Neuron (in vitro differentiated cells): ENCODE measurements at regions not wholly inside any gene's neighbourhood (a gene's known extent, or its start where the extent isn't known, plus 50 kb on each side); places are given as distances from the start of the nearest gene placed in this dataset.

Source experiments
- H2AFZ ChIP-seq: one replicate; pipeline ENCODE4 v1.6.1; 2013; ENCODE audit warnings: low read depth, mild to moderate bottlenecking, inconsistent platforms, low read length, moderate library complexity
- H3K27me3 ChIP-seq: one replicate; pipeline ENCODE4 v1.6.1; 2013; ENCODE audit warnings: low read length; ENCODE audit not compliant: insufficient read depth
- H3K36me3 ChIP-seq: one replicate; pipeline ENCODE4 v1.6.1; 2013; ENCODE audit warnings: low read length; ENCODE audit not compliant: insufficient read depth
- H3K4me1 ChIP-seq: one replicate; pipeline ENCODE4 v1.6.1; 2013; ENCODE audit warnings: low read length; ENCODE audit not compliant: insufficient read depth
- H3K4me3 ChIP-seq: 2 replicates; pipeline ENCODE4 v1.5.1; 2013; ENCODE audit warnings: mild to moderate bottlenecking, low read length, moderate library complexity
- H3K9me3 ChIP-seq: one replicate; pipeline ENCODE4 v1.6.1; 2013; ENCODE audit warnings: low read length

DNA sequence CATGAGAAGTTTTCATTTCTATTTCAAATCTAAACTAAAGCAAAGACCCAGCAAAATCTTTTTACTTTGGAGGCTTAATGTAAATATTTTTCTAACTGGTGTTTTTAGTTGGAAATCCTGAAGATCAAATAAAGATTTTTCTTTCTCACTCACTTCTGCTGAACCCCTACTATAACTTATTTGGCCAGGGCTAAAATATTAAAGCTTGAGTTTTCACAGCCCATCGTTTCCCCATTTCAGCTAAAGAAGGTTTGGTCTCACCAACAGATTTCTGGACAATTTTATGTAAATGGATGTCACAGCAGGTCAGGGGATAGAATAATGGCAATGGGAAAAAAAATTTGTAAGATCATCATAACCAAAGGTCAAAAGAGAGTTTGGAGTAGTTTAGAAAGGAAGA is 92.7 kb upstream of the DCN start:
- Histone ChIP-seq H3K4me3 (no peak overlapping the region), H3K4me1 (peaks cover 3% of the 10 kb centered on the region), H3K9me3 (no peaks in the 10 kb centered on the region), H2AFZ (no peak overlapping the region), H3K36me3 (no peaks in the 10 kb centered on the region), H3K27me3 (no peaks in the 10 kb centered on the region)

DNA sequence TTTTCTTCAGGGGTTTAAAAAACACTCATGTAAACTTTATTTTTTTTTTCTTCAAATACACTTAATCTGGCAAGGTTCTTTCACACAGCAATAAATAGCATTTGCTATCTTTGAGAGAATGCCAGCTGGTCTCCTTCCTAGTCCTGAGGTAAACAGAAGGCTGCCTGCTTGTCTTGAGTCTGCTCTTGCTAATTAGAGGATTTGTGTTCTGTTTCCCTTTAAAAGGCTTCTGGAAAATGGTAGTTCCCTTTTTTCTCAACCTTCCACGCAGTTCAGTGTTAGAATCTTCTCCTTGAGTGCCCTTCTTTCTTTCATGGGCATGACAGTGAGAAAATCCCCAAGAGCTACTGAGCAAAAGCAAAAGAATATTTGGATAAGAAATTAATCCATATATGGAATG is 92.3 kb upstream of the DCN start:
- Histone ChIP-seq H3K27me3 (no peaks in the 10 kb centered on the region), H3K4me1 (peaks cover 3% of the 10 kb centered on the region), H3K4me3 (no peak overlapping the region), H2AFZ (no peak overlapping the region), H3K36me3 (no peaks in the 10 kb centered on the region), H3K9me3 (no peaks in the 10 kb centered on the region)

DNA sequence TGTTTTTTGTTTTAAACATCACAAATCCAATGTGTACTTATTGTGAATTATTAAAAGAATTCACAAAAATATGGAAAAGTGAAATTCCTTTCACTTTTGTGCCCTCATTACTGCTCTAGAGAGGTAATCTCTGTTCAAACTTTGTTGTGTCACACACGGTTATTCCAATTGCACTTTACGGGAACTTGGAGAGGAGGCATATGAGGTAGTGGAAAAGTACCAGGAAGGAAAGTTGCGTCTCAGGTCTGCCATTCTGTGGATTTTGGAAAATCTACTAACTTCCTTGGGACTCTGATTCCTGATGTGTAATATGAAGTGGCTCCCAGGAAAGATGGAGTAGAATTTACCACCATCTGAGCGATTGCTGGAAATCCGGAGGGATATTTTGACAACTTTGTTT is 90.9 kb upstream of the DCN start:
- no peak overlapping the region for H2AFZ ChIP-seq
- H3K9me3 ChIP-seq = no peaks in the 10 kb centered on the region
- H3K4me1 ChIP-seq = peaks cover 3% of the 10 kb centered on the region
- no peaks in the 10 kb centered on the region for H3K27me3 ChIP-seq
- no peaks in the 10 kb centered on the region for H3K36me3 ChIP-seq
- H3K4me3 ChIP-seq = no peak overlapping the region

- no peaks in the 10 kb centered on the region for H3K27me3 ChIP-seq
- no peaks in the 10 kb centered on the region for H3K36me3 ChIP-seq
- H3K9me3 ChIP-seq = no peaks in the 10 kb centered on the region
- H2AFZ ChIP-seq = no peak overlapping the region
- H3K4me1 ChIP-seq = peaks cover 3% of the 10 kb centered on the region
- no peak overlapping the region for H3K4me3 ChIP-seq
Observed at GRCh38 chr12:91272461-91273063, 89.9 kb upstream of the DCN start.

GRCh38 chr12:91271185-91271584 is 88.6 kb upstream of the DCN start:
- Histone ChIP-seq H3K36me3 (no peaks in the 10 kb centered on the region), H3K4me3 (no peak overlapping the region), H3K27me3 (no peaks in the 10 kb centered on the region), H3K4me1 (peaks cover 3% of the 10 kb centered on the region), H3K9me3 (no peaks in the 10 kb centered on the region), H2AFZ (no peak overlapping the region)

GRCh38 chr12:91267039-91267438 is 84.4 kb upstream of the DCN start:
- H3K4me1 ChIP-seq = peaks cover 3% of the 10 kb centered on the region
- H3K4me3 ChIP-seq = no peak overlapping the region
- no peaks in the 10 kb centered on the region for H3K9me3 ChIP-seq
- H3K27me3 ChIP-seq = no peaks in the 10 kb centered on the region
- no peaks in the 10 kb centered on the region for H3K36me3 ChIP-seq
- no peak overlapping the region for H2AFZ ChIP-seq

DNA sequence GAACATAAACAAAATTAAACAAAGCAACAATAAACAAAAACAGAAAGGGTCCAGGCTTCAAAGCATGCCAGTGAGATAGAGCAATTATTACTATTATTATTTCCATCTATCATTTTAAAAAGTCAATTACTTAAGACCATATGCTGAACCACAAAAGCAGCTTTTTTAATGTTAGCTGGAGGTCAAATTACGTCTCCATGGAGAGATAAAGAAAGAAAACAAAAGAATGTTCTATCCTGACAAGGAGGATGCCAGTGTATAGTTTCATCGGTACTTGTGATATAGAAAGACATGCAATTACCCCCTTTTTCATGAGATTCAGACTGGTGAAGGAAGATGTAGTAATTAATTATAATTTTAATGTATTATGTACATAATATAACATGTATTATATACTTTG is 81.6 kb upstream of the DCN start:
- Histone ChIP-seq H3K4me1 (peaks cover 3% of the 10 kb centered on the region), H3K36me3 (no peaks in the 10 kb centered on the region), H3K4me3 (no peak overlapping the region), H3K27me3 (no peaks in the 10 kb centered on the region), H3K9me3 (no peaks in the 10 kb centered on the region), H2AFZ (no peak overlapping the region)

GRCh38 chr12:91261820-91262676 is 79.4 kb upstream of the DCN start:
- H3K27me3 ChIP-seq = no peaks in the 10 kb centered on the region
- H3K36me3 ChIP-seq = no peaks in the 10 kb centered on the region
- H3K9me3 ChIP-seq = no peaks in the 10 kb centered on the region
- H3K4me3 ChIP-seq = no peak overlapping the region
- no peak overlapping the region for H2AFZ ChIP-seq
- H3K4me1 ChIP-seq = peaks cover 3% of the 10 kb centered on the region

DNA sequence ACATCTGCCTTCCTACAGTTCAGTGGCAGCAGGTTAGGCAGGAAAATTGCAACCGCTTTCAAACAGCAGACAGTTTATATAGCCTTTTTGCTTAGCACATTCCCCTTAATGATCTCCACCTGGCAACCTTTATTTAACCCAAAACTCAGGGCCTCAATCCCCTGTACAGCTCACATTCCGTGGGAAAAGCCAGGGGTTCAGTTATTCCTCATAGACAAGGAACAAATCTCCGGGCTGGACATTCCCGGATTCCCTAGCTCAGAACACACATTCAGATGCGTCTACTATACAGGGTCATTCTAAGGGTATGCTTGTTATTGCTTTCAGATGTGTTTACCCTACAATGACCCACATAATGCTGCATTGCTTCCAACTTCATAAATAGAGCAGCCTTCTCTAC is 73.8 kb upstream of the DCN start:
- Histone ChIP-seq H3K9me3 (no peaks in the 10 kb centered on the region), H2AFZ (no peak overlapping the region), H3K4me3 (no peak overlapping the region), H3K27me3 (no peaks in the 10 kb centered on the region), H3K4me1 (no peaks in the 10 kb centered on the region), H3K36me3 (no peaks in the 10 kb centered on the region)

- Histone ChIP-seq H3K4me1 (no peaks in the 10 kb centered on the region), H3K27me3 (no peaks in the 10 kb centered on the region), H2AFZ (no peak overlapping the region), H3K36me3 (no peaks in the 10 kb centered on the region), H3K9me3 (no peaks in the 10 kb centered on the region), H3K4me3 (no peak overlapping the region)
Observed at GRCh38 chr12:91252341-91252740, 69.7 kb upstream of the DCN start.

GRCh38 chr12:91250273-91250665 is 67.7 kb upstream of the DCN start:
- no peak overlapping the region for H3K4me3 ChIP-seq
- no peaks in the 10 kb centered on the region for H3K27me3 ChIP-seq
- no peaks in the 10 kb centered on the region for H3K4me1 ChIP-seq

DNA sequence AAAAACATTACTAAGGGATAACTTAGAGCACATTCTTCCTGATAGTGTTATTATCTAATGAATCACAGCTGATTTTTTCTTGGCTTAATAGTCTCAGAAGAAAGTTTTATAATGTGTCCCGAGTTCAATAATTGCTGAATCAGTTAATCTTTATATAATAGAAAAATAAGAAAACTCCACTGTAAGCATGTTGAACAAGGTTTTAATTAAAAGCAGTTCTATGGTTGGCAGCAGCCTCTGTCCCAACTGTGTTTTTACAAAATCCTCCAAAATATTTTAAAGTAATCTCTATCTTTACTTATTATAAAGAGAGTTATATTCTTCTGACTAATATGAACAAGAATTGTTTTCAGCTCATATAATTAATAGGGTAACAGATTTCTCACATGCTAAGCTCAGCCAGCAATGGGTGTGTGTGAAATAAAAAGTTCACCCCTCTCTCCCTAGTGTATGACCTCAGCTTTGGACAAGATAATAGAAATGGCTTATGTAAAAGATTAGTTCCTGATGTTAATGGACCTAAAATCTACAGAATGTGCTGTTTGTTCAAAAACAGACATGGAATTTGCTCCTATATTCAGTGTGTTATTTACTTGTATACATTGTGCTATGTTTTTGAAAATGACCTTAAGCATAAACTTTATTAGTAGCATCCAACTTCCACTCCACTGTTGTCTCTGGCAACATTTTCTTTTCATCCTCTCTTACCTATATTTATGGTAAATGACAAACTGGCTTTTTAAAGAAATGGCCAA is 67.1 kb upstream of the DCN start:
- Histone ChIP-seq H3K9me3 (no peaks in the 10 kb centered on the region), H3K4me3 (no peak overlapping the region), H3K4me1 (no peaks in the 10 kb centered on the region), H3K27me3 (no peaks in the 10 kb centered on the region), H2AFZ (no peak overlapping the region), H3K36me3 (no peaks in the 10 kb centered on the region)

More at GRCh38 chr12:91250273-91250665, 67.7 kb upstream of the DCN start:
- no peaks in the 10 kb centered on the region for H3K36me3 ChIP-seq
- H3K9me3 ChIP-seq = no peaks in the 10 kb centered on the region
- H2AFZ ChIP-seq = no peak overlapping the region

DNA sequence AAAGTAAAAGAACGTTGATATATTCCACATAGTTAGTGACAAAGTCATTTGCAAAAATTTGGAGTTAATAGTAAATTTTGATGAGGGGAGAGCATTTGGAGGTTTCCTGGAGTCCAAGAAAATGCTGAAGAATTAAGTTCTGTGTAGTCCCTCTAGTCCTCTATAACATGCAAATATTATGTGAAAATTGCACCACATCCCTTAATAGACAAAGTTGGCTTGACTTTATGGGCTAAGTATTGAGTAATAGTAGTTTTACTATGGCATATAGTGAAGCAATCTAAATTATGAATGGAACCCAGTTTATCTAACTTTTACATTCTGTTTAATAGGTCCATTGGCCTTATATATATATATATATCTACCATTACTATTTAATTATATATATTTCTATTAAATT is 66.4 kb upstream of the DCN start:
- H2AFZ ChIP-seq = no peak overlapping the region

More for the DNA sequence above, 66.4 kb upstream of the DCN start:
- no peaks in the 10 kb centered on the region for H3K27me3 ChIP-seq
- H3K4me3 ChIP-seq = no peak overlapping the region
- no peaks in the 10 kb centered on the region for H3K4me1 ChIP-seq
- H3K9me3 ChIP-seq = no peaks in the 10 kb centered on the region
- no peaks in the 10 kb centered on the region for H3K36me3 ChIP-seq
